ENCODE measurements at regions not wholly inside any gene's neighbourhood (a gene's known extent, or its start where the extent isn't known, plus 50 kb on each side); places are given as distances from the start of the nearest gene placed in this dataset.
"Not testable (repeated sequence)": the region's sequence is repeated elsewhere in the genome, so short reads cannot be mapped to it uniquely, and the experiment has no call there.

GRCh38 chr3:164080208-164080607, 998.1 kb downstream of the SI start:
- no peak for DNase-seq

GRCh38 chr3:164064298-164064697, 1014.0 kb downstream of the SI start:
- DNase-seq = no peak

DNA sequence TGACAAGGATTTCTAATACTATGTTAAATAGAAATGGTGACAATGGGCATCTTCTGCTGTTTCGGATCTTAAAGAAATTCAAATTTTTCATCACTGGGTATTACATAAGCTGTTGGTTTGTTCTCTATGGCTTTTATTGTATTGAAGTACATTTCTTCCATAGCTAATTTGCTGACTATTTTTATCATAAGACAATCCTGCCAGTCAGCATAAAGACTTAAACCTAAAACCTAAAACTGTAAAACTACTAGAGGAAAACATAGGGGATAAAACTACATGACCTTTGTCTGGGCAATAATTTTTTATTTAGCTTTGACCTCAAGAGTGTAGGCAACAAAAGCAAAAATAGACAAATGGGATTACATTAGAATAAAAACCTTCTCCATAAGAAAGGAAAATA, 1017.4 kb downstream of the SI start:
- DNase-seq = no peak

DNA sequence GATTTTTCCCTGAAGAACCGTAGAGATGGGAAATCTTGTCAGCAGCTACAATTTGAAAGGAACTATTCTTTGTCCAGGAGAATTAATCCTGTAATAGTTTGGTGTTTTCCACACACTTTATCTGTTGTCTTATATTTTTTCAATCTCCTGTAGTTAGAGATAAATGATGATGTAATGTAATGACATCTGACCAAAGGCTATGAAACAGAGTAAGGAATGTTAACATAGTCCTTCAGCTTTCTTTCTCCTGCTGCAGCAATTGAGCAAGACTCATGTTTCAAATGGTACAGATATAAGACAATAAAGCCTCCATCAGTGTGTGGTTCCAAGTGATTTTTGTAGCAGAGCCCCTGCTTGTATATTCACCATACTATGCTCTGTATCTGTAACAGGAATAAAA, 1028.4 kb downstream of the SI start:
- DNase-seq = no peak

DNA sequence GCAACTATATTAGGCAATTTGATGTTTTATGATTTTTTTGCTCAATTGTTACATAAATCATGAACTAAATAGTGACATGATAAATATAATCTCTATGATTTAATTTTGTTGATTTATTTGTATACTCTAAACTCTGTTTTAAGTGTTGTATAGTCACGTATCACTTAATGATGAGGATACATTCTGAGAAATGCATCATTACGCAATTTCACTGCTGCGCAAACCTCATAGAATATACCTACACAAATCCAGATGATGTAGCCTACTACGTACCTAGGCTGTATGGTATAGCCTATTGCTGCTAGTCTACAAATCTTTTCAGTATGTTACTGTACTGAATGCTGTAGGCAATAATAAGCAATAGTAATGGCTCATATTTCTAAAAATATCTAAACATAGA, 1029.8 kb downstream of the SI start:
- no peak for DNase-seq

- DNase-seq = no peak
These were observed 1037.3 kb downstream of the SI start for GRCh38 chr3:164040991-164041390.

GRCh38 chr3:164030194-164030593, 1048.1 kb downstream of the SI start:
- DNase-seq = no peak

DNA sequence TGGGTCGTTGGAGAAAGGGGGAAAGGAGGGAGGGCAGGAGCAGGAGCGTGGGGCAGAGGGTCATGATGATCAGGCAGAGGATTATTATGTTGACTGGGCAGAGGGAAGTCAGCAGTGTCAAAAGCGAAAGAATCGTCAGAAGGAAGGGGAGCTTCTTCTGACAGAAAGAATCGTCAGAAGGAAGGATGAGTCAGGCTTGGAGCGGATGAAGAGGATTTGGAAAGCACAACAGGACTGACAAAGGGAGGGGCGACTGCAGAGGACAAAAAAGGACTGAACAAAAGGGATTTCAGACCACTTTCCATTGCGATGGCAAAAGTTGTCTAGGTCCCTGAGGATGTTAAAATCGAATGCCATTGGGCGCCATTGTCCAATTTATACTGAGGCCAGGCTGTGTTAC, 1053.5 kb downstream of the SI start:
- DNase-seq = no peak

DNA sequence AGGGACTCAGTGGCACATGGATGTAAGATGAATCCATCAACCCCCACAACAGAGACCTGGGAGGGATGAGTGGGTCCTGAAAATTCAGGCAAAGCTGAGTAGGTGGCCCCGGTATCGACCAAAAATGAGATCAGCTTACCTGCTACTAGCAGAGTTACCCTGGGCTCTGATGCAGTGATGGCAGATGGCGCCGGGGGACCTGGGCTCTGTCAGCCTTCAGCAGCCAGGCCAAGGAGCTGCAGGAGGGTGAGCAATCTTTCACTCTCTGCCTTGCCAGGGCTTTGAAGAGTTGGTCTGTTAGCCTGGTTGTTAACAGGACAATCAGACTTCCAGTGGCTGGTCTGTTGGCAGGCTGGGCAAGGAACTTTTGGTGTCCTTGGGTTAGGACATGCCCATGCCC, 1054.8 kb downstream of the SI start:
- DNase-seq = no peak

- no peak for DNase-seq
These were observed 1059.8 kb downstream of the SI start for GRCh38 chr3:164018500-164018899.

DNA sequence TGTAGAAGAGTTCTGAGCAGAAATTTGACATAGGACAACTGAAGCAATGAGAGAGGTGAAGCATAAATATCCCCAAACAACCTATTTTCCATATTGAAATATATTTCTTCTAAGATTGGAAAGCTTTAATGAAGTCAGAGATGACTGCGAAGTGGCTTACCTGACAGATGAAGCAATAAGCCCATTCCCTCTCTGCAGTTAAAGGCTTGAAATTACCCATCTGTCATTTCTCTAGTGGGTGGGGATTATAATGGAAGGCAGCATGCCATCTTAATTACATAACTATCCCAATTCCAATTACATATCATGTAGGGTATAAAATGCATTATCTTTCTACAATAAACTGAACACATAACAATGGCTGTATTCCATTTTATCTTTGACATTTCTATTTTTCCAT, 1070.5 kb downstream of the SI start:
- DNase-seq = no peak

DNA sequence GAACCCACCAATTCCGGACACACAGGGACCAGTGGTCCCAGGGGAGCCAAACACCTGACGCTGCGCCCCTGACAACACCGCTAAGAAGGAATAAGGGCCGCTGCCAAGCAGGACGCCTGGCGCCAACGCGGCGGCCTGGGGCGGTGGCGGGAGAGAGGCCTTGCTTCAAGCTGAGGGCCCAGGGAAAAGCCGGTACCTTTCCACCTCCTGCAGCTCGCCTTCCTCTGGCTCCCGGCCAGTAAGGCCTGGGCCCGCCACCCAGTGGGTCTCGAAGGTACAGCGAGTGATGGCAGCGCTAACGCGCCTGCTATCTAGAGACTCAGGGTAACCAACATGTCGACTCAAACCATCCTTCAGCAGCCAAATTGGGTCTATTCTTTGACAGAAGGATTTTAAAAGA, 1074.1 kb downstream of the SI start:
- no peak for DNase-seq

DNA sequence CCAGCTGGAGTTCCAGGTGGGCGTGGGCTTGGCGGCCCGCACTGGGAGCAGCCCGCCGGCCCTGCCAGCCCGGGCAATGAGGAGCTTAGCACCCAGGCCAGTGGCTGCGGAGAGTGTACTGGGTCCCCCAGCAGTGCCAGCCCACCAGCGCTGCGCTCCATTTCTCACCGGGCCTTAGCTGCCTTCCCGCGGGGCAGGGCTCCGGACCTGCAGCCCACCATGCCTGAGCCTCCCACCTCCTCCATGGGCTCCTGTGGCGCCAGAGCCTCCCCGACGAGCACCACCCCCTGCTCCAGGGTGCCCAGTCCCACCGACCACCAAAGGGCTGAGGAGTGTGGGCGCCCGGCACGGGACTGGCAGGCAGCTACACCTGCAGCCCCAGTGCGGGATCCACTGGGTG, 1075.3 kb downstream of the SI start:
- DNase-seq = not testable (repeated sequence)

DNA sequence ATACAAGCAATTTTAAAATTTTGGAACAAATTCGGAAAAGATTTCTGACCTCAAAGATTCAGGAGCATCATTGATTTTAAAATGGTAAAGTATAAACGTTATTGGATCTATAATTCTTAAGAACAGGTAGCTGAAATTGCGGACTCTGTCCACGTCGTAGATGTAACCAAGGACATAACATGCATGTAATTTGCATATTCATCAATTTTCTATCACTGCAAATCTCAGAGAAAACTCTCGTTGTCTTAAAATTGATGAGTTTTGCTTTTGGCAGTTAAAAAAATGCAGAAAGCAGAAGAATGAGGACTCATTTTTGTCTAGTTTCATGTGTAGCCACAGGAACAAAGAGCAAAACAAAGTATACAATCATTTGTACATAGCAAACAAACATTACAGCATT, 1094.4 kb downstream of the SI start:
- DNase-seq = no peak

- no peak for DNase-seq
These were observed 1106.4 kb downstream of the SI start for GRCh38 chr3:163971861-163972260.

DNA sequence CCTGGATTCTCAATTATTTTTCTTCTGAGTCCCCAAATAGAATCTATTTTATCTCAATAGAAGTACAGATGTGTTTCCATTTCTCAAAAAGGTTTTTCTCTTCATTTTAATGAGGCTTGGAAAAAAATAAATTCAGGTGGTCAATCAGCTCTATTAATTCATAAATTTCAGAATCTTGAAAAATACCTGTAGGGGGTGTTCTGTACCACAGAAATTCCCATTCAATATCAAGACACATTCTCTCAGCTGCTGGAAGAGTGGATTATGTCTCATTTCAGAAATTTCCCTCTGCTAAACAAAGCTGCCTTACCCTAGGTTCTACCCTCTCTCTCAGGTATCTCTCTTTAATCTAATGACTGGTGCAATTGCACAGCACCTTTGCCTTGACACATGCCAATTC, 1121.2 kb downstream of the SI start:
- DNase-seq = no peak

- no peak for DNase-seq
These were observed 1124.8 kb downstream of the SI start for GRCh38 chr3:163953526-163953925.

- no peak for DNase-seq
These were observed 1125.8 kb downstream of the SI start for GRCh38 chr3:163952499-163952898.

DNA sequence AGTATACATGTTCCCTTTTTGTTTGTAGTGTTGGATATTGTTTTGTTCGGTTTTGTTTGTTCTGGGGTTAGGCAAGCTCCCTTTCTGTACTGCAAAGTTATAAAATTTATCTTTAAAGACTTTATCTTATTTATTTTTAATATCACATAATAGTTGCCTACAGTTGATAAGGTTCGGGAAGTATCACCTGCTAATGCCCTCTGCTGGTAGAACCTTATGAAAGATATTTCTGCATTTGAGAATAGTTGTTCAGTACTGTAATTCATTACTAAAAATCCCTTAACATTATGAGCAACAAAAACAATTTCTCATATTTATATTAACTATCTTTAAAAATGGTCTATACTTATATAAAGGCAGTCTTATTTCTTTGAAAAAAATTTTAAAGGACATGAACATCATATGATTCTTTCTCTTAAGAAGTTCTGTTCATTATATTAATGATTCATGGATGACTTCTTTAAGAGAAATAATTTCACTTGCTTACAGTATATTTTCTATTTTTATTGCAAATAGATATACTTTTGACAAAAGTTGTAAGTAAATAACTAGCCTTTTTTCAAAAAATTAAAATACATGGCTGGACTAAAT, 1126.8 kb downstream of the SI start:
- no peak for DNase-seq

GRCh38 chr3:163946785-163947184, 1131.5 kb downstream of the SI start:
- no peak for DNase-seq

DNA sequence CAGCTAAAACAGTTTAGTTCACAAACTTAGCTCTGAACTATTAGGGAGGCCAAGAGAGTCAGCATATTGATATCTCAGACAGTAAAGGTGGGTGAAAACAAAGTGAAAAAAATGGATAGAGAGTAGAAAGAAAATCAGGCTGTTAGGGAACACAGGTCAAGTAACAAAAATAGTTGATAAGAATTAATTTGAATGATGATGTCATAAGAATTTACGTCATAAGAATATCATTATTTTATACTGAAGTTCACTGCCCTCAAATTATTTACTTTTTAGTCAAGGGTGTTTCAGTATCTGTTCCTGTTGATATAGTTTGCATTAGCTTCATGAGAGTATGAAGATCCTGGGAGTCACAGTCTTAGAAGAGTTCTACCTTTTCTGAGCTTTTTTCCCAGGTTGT, 1134.6 kb downstream of the SI start:
- no peak for DNase-seq

DNA sequence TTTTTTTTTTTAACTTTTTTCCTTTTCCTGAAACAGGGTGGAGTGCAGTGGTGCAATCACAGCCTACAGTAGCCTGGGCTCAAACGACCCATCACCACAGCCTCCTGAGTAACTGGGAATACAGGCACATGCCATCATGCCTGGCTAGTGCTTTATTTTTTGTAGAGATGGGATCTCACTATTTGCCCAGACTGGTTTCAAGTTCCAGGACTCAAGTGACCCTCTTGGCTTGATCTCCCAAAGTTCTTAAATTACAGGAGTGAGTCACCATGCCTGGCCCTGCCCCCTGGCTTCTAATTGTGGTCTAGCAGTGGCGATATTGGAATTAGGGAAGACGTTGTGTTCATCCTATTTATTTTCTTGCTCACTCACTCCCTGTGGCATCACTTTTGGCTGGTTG, 1138.4 kb downstream of the SI start:
- no peak for DNase-seq

DNA sequence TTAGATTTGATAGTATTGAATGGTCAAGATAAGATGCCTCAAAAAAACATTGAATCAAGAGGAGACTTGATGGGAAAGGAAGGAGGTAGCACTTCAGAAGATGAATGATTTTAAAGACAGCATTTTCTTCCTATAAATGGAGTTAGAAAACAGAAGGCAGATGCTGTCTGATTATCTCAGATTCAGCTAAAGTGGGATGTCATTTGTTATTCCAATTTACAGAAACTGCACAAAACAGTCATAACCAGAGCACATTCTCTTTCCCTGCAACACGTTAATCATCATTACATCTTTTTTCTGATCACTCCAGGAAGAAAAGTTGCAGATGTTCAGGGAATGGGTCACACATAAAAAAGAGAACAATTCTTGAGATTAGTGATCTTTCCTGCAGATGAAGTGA, 1141.8 kb downstream of the SI start:
- no peak for DNase-seq

GRCh38 chr3:163935411-163935810, 1142.9 kb downstream of the SI start:
- no peak for DNase-seq

- DNase-seq = no peak
These were observed 1149.1 kb downstream of the SI start for GRCh38 chr3:163929069-163929652.

DNA sequence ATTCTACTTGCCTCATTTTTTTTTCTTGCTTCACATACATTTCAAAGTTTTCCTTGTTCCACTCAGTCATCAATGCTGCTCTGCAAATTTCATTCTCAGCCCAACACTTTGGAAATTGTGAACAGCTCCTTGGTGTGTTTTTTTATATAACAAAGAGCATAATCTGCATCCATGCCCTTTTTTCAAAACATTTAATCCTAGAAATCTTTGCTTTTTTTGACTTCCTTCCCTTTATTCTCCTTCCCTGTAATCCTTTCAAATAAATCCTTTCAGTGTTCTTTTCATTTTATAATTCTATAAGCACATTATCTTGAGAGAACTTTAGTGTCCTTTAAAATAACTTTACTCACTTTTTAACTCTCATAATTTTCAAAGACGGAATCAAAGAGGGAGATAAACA, 1150.8 kb downstream of the SI start:
- no peak for DNase-seq

Measured in DMS153 (cell line).